Inflammatory macrophage treated with lipopolysaccharide for 4 hours (primary cell): ENCODE measurements at regions not wholly inside any gene's neighbourhood (a gene's known extent, or its start where the extent isn't known, plus 50 kb on each side); places are given as distances from the start of the nearest gene placed in this dataset.

Experiments used
- DNase-seq: peaks from one replicate; pipeline ENCODE4 v3.0.0-alpha.2; 2020

GRCh38 chr21:38712071-38712470 lies 93.7 kb upstream of the ETS2 start:
- DNase-seq, result peak; percentile 37

- DNase-seq, result no peak
These were observed 93.1 kb upstream of the ETS2 start for GRCh38 chr21:38712664-38713063.

DNA sequence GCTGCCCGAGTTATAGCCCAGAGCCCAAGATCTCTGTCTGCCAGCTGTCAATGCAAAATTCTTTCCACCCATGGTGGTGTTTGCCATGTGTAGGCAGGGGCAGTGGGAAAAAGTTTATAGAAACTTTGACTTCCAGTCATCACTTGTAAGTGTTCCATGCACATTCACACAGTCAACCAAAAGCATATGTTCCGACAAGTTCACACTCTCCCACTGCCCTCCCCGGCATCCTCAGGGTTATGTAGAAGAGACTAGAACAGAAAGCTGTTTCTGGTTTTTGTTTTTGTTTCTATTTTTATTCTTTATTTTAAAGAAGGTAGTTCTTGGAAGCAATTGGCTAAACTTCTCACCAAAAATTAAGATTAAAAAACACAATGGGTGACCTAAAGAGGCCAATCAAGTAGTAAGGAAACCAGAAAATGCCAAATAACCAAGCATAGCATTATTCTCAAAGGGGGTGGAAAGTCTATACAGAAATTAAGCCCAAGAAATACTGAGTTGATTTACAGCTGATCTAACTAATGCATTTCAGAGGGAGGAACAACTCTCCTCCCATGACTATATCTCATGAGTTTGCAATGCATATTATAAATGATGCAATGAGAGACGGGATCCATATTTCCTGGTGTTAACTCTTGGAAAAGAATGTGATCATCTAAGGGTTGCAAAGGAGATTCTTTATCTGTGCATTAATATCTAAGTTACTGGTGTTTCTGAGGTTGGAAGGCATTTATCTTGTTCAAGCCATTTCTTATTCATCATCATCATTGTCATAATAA lies 91.5 kb upstream of the ETS2 start:
- peak; percentile 16 for DNase-seq

DNA sequence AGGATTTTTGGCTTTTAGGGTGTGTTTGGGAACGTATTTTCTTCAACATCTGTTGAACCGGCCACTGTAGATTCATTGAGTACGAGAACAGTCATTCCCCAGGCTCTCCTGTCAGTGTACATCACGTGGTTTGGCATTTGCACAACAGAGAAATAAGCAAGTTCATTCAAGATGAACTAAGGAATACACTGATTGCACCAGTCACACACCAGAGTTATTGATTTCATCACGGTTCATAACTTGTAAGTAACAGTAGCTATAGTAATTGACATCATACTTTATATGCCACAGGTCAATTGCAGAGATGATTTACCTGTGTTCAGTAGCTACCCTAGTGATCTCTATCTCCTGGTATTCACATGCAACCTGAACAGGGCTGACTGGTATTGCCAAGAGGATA lies 90.7 kb upstream of the ETS2 start:
- DNase-seq, result peak; percentile 15

- no peak for DNase-seq
These were observed 89.6 kb upstream of the ETS2 start for GRCh38 chr21:38716088-38716487.

- DNase-seq, result no peak
These were observed 88.8 kb upstream of the ETS2 start for GRCh38 chr21:38716942-38717341.

DNA sequence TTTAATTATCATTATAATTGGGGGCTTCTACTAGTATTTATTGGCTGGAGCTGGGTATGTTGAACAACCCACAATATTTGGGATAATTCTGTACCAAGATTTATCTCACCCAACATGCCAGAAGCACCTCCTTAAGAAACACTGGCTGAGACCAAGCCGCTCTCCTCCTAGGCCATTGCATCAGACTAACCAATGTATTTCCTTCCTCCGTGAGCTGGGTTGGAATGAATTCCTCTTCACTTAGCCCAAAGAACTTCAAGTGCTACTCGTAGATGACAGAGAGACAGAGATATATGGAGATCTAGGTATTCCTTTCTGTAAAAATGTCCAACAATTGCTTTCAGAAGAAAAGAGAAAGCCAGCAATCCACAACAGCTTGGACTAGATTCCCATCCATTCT lies 87.2 kb upstream of the ETS2 start:
- peak; percentile 17 for DNase-seq

DNA sequence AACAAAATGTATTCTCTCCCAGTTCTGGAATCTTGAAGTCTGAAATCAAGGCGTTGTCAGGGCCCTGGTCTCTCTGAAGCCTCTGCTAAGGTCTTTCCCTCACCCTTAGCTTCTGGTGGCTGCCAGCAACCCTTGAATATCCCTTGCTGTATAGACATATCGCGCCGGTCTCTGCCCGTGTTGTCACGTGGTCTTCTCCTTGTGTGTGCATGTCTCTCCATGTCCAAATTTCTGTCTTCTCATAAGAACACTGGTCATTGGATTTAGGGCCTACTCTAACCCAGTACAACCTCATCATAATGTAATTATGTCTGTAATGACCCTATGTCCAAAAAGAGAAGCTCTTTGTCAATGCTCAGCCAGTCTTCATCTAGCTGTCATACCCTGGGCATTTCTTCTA lies 85.7 kb upstream of the ETS2 start:
- DNase-seq, result no peak

- DNase-seq, result no peak
These were observed 84.7 kb upstream of the ETS2 start for GRCh38 chr21:38721055-38721454.

DNA sequence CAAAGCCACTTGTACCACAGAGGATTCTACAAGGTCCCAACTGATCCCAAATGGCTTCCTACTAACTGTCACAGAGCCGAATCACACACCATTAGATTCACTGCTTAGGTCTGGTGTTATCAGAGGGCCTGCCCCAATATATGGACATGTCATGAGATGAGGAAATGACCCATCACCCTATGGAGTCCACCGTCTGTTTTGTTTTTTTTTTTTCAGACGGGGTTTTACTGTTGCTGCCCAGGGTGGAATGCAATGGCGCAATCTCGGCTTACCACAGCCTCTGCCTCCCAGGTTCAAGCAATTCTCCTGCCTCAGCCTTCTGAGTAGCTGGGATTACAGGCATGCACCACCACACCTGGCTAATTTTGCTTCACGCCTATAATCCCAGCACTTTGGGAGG lies 83.8 kb upstream of the ETS2 start:
- DNase-seq, result peak; percentile 38

DNA sequence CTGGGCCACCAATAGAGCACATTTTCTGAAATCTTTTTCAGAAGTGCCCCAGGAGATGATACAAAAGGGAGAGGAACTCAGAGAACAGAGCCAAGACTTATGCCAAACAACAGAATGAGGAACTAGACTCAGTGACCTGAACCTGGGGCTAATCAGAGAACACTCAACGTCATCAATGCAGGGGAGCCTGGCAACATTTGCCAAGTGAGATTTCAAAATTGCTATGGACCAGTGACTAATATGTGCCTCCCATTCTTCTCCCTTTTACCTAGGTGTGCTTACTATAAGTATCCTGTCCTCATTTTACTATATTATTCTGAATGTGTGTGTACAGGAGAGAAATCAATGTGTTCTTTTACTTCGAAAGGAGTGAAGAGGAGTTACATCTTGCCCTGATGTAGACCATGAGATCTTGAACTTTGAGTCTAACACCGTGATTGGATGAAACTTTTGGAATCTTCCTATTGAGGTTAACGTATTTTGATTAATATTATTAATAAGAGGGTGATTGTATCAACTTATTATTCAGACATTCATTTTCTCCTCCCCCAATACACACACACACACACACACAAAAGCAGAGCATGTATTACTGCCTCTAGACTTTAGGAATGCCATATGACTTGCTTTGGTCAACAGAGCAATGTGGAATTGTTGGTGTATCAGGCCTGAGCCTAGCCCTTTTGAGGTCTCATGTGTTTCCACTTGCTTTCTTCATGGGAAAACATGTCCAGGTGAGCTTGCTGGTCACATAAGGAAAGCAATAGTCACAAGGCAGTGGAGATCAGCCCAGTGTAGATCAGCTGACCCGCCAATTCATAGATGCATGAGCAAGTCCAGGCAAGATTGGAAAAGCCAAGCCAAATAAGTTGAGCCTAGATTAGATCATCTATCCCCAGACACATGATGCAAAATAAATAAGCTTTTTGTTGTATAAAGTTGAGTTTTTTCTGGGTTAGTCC lies 80.3 kb upstream of the ETS2 start:
- no peak for DNase-seq

DNA sequence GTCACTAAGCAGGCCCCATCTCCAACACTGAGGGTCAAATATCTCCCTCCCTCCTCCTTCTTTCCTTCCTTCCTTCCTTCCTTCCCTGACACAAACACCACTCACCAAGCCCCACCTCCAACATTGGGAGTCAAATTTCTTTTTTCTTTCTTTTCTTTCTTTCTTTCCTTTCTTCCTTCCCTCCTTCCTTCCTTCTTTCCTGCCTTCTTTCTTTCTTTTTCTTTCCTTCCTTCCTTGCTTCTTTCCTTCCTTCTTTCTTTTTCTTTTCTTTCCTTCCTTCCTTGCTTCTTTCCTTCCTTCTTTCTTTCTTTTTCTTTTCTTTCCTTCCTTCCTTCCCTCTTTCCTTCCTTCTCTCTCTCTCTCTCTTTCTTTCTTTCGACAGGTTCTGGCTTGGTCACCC lies 79.2 kb upstream of the ETS2 start:
- DNase-seq, result no peak

DNA sequence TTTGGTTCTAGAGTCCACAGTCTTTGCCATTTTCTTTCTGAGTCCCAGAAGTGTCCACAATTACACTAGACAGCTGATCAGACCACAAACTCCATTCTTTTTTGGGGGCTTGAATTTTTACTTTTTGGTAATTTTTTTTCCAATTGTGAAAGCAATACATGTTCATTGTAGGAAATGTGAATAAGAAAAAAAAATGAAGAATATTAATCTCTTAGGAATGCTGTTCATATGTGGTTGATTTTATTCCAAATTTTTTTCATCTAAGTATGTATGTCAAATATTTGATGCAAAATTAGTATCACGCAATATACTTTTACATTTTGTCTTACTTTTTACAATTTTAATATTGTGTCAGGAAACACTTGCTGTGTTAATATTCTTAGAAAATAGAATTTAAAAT lies 76.4 kb upstream of the ETS2 start:
- DNase-seq, result no peak

GRCh38 chr21:38729754-38730379 lies 75.9 kb upstream of the ETS2 start:
- no peak for DNase-seq

DNA sequence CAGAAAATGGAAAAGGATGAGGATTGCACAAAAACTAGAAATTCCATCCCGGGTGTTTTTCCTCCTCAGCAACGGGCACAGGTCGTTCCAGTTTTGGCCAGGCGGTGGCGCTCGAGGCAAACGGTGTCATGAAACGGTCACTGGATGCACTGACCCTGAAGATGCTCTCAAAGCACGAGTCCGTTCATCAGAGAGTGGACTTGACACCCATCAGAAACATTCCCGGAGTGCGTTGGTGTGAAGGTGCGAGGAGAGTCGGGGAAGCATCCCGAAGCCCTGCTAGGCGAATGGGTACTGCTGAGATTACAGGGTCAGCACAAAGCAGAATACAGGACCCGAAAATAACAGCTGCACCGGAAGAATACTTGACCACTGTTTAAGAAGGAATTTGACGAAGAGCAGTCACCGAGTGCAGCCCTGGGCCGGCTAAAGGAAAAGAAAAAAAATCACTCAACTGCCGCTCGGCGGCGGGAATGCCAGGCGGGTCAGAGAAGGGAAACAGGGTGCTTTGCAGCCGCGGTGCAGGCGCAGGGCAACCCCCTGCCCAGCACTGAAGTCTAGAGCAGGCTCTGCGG lies 71.7 kb upstream of the ETS2 start:
- DNase-seq, result peak; percentile 77

- DNase-seq, result peak; percentile 36
These were observed 70.9 kb upstream of the ETS2 start for GRCh38 chr21:38734646-38735365.

- no peak for DNase-seq
These were observed 70.0 kb upstream of the ETS2 start for GRCh38 chr21:38735626-38736206.

DNA sequence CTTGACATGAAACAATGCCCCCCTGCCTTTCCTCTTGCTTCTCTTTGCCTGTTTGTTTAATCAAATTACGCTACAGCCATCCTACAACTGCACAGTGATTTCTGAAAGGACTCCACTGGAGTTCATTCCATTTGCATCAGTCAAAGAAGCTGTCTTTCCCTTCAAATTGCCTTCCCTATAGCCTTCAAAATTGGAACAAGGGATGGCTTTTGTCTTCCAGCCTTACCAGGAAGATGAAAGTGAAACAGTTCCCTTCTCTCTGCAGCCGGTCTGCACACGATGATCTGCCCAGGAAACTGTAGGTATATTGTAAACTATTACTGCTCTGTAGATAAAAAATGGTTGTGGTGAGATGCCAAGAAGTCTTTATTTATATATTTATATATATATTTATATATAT lies 65.6 kb upstream of the ETS2 start:
- peak; percentile 23 for DNase-seq

DNA sequence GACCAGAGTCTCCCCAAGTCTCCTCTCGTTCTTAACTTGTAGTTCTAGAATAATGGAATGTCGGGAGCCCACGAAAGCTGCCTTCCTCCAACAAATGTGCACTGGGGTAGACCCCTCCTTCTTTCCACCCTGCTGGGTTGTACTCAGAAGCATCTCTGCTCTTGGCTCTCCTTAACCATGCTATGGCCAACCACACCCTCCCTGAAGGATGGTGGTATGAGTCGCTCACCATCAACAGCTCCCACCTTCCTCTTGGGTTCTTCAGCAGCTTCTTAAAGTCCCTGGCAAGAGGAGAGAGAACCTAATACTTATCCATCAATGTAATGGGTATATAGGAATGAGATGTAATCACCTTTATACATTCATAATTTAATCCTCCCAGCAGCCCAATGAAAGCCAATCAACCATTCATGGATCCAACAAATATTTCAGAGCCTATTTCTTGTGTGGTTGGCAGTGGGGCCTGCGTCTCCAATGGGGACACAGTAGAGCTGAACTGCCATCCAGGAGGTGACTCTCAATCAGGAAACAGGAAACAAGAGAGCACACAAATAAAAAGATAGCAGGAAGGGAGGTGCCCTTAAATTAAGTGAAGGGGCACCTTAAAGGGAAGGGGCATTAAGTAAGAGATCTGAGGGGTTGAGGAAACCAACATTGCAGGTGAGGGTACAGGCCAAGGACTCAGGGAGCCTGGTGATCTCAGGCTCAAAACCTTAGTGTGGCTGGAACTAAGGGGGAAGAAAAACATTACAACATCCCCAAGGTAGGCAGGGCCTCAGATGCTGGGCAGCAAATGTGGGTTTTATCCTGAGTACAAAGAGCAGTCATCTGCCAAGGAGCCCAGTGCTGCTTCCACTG lies 64.4 kb upstream of the ETS2 start:
- DNase-seq, result no peak

GRCh38 chr21:38741950-38742256 lies 63.8 kb upstream of the ETS2 start:
- DNase-seq, result no peak

DNA sequence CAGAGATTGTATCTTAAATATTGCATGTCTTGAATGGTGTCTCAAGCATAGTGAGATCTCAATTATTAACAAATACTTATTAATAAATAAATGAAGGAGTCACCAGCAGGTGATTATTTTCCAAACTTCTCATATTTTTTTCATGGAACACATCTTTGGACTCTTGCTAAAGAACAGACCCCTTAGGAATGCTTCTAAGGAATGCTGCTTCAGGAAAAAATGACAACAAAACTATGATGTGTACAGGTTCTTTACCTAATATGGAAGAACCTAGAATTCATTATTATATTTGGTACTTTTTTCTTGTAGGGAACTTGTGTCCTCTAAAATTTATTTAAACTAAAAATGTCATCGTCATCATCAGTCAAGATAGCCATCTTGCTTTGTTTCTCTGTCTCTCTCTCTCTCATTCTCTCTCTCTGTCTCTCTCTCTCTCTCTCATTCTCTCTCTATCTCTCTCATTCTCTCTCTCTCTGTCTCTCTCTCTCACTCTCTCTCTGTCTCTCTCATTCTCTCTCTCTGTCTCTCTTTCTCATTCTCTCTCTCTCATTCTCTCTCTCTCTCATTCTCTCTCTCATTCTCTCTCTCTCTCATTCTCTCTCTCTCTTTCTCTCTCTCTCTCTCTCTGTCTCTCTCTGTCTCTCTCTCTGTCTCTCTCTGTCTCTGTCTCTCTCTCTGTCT lies 63.0 kb upstream of the ETS2 start:
- DNase-seq, result no peak
